ENCODE measurements at regions not wholly inside any gene's neighbourhood (a gene's known extent, or its start where the extent isn't known, plus 50 kb on each side); places are given as distances from the start of the nearest gene placed in this dataset.

DNA sequence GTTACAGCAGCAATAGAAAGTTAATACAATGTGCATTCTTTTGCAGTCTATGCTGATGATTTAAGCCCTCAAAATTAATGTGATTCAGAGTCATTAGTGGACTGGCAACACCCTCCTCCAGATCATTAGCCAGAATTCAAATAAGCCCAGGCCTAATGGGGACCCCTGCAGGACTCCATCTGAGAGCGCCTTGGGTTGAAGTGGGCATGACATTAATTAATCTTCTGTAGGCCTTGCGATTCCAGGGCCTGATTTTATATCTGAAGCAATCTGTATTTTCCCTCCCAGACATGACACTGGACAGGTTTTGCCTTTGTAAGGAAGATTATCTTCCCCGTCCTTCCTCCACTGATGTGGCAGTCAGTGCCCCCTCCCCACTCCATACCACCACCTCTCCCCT, 442.9 kb downstream of the FOXO1 start:
- TF ChIP-seq, protein P1, sequence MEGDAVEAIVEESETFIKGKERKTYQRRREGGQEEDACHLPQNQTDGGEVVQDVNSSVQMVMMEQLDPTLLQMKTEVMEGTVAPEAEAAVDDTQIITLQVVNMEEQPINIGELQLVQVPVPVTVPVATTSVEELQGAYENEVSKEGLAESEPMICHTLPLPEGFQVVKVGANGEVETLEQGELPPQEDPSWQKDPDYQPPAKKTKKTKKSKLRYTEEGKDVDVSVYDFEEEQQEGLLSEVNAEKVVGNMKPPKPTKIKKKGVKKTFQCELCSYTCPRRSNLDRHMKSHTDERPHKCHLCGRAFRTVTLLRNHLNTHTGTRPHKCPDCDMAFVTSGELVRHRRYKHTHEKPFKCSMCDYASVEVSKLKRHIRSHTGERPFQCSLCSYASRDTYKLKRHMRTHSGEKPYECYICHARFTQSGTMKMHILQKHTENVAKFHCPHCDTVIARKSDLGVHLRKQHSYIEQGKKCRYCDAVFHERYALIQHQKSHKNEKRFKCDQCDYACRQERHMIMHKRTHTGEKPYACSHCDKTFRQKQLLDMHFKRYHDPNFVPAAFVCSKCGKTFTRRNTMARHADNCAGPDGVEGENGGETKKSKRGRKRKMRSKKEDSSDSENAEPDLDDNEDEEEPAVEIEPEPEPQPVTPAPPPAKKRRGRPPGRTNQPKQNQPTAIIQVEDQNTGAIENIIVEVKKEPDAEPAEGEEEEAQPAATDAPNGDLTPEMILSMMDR (conservative IDR thresholded peaks at IDR 0.05), result no peak
- no peak overlapping the region for H3K27ac ChIP-seq

DNA sequence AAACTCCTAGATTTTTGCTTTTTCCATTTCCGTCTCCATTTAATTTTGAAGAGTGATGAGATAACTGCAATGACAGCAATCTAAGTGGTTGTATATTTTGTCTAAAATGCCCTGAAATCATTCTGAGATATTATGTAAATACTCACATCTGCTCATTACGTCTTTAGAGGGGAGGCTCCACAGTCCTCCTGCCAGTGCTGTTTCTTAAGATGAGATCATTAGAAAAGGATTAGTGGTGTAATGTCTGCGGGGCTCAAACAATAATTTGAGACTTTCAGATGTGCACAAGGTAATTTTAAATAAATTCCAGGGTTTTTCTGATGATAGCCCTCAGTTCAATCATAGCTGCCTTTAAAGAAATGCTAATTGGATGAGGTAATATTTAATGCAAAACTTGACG, 437.9 kb downstream of the FOXO1 start:
- no peak overlapping the region for H3K27ac ChIP-seq

DNA sequence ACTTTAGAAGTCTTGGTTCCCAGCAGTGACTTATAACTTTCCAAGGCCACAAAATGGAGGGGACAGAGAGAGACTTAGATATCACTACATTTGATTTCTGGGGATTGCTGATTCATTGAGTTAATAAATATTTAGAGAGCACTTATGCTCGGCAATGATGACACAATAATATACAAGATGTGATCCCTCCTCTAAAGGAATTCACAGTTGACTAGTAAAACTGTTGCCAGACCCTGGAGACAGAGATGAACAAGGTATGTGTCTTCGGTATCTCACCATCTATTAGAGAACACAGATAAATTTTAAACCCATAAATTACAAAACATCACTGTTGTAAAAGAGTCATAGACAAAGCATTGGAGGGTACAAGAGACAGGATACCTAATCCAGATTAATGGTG, 437.5 kb downstream of the FOXO1 start:
- TF ChIP-seq, protein P1 (conservative IDR thresholded peaks at IDR 0.05), result no peak
- H3K27ac ChIP-seq, result no peak overlapping the region

More for the DNA sequence above, 437.9 kb downstream of the FOXO1 start:
- TF ChIP-seq, protein P1 (conservative IDR thresholded peaks at IDR 0.05), result no peak

DNA sequence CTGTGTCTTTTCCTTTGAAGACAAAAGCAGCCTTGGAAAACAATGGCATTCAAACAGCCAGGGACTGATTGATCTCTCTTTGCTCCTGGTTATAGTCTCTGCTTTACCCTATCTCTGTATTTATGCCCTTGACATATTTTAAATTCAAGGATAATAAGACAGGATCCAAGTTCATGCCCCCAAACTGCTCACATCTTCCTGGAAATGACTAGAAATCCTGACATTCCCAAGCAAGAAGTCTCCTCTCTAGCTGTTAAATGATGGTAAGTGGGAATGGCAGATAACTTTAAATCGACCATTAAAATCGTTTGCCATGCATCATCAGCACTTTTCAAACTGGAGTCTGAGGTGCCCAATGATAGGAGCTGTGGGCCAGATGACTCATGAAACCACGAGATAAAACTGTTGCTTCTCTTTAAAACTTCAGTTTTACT, 435.6 kb downstream of the FOXO1 start:
- H3K27ac ChIP-seq, result no peak overlapping the region
- TF ChIP-seq, protein P1 (conservative IDR thresholded peaks at IDR 0.05), result no peak

DNA sequence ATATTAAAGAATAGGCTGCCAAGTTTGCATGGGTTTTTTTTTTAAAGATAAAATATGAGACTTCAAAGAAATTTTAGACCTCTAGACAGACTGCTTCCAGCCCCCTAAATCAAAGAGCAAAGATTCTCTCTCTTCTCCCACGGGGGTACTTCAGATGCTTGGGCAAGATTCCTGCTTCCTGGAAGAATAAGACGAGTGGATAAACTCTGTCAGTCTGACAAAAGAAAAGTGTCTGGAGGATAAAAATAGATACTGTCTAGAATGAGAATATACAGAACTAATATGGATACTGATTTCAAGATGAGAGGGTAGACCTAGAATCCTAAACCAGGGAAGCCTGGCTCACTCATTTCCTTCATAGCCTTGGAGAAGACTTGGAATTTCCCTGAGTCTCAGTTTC, 435.1 kb downstream of the FOXO1 start:
- H3K27ac ChIP-seq, result no peak overlapping the region
- TF ChIP-seq, protein P1 (conservative IDR thresholded peaks at IDR 0.05), result no peak

DNA sequence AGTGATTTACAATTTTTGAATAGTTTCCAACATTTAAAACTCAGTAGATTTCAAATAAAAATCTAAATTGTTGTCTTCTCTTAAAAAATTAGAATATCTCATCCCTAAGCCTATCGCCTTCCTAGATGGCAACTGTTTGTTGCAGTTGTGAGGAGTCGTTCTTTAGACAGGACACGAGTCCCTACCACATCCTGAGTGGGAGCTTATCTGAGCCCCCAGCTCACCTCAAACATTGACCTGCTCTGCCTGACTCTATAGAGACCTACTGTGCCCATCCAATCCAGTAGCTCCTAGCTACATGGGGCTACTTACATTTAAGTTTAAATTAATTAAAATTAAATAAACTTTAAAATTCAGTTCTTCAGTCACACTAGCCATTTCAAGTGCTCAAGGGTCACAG, 434.7 kb downstream of the FOXO1 start:
- TF ChIP-seq, protein P1 (conservative IDR thresholded peaks at IDR 0.05), result no peak
- H3K27ac ChIP-seq, result no peak overlapping the region

DNA sequence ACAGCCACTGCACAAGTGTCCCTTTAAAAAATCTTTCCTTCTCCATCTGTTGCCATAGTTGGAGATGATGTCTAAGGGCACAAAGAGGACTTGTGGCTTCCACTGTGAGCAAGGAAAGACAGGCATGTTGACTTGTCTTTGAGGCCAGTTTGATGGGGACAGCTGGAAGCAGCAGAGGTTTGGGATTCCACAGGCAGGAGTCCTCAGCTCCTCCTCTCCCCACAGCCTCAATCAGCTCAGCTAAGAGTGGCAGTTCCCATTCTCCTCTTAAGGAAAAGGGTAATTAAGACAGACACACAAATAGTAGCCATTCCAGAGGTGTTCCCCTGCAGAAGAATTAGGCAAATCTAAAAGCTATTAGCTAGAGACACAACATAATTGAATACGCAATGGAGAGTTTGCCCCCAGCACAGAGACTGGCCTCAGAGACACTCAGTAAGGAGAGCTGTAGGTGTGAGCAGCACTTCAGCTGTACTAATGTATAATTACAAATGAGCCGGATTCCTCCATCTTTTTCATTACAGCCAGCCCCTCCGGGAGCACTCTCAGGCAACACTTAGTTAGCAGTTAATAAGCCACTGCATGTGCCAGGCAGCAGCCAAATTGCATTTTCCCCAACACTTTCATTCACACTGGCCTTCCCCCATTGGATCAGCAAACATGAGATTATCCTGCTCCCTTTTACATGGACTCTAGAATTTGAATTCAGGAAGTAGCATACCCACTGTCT, 434.0 kb downstream of the FOXO1 start:
- TF ChIP-seq, protein P1 (conservative IDR thresholded peaks at IDR 0.05), result no peak
- no peak overlapping the region for H3K27ac ChIP-seq

All from VCaP (cell line).